GM12878 (cell line): ENCODE measurements at regions not wholly inside any gene's neighbourhood (a gene's known extent, or its start where the extent isn't known, plus 50 kb on each side); places are given as distances from the start of the nearest gene placed in this dataset.

Experiments used
- ATAC-seq: fragments of 200-7000 bp; cut with Tn5 transposase; 3 replicates; pipeline ENCODE4 v1.9.1; 2020; ENCODE audit warnings: mild to moderate bottlenecking, moderate library complexity
- BruUV-seq: library from RNA; stranded (reverse); fragments of 400-500 nt; replicated peaks from 2 replicates; lab custom pipeline; 2021; lab: Mats Ljungman, UMichigan
- CTCF ChIA-PET: fragments of 300-600 bp; sonication (Branson Sonifier 250); formaldehyde crosslinking; extraction: SDS; loops from one replicate; lab custom pipeline; 2021; ENCODE audit warnings: inconsistent platforms; lab: Yijun Ruan, JAX
- POLR2A ChIA-PET: fragments of 350-600 bp; formaldehyde crosslinking; extraction: SDS; loops from one replicate; lab custom pipeline; 2021; ENCODE audit warnings: inconsistent platforms; lab: Charles Lee
- RAD21 ChIA-PET: fragments of 300-600 bp; sonication (Branson Sonifier 250); formaldehyde crosslinking; loops from one replicate; lab custom pipeline; 2023; ENCODE audit warnings: antibody characterized with exemption; ENCODE audit not compliant: unreplicated experiment; lab: Charles Lee
- SMC1A ChIA-PET: fragments of 300-600 bp; sonication (Branson Sonifier 250); formaldehyde crosslinking; loops from one replicate; lab custom pipeline; 2023; ENCODE audit not compliant: unreplicated experiment, uncharacterized antibody; lab: Charles Lee
- DNase-seq: peaks from one replicate; pipeline ENCODE4 v3.0.0-alpha.2; 2011; ENCODE audit warnings: low read depth, low spot score
- FAIRE-seq: peaks from 3 replicates; lab custom pipeline; 2011; peaks lifted over from hg19 to GRCh38; lab: Jason Lieb, UNC
- H2AFZ ChIP-seq: 2 replicates; pipeline ENCODE4 v1.6.0; 2011; ENCODE audit warnings: low read depth, low read length, control low read depth; ENCODE audit not compliant: control insufficient read depth
- H3K27ac ChIP-seq: 2 replicates; pipeline ENCODE4 v1.5.1; 2011; ENCODE audit warnings: control low read depth; ENCODE audit not compliant: control insufficient read depth, insufficient read depth
- H3K27me3 ChIP-seq, 2 experiments: replicated peaks in 1 of 2; 2 replicates each; pipeline versions ENCODE4 v1.6.0 to v1.6.1; 2011; ENCODE audit warnings: low read length in 1 of 2; ENCODE audit not compliant: control insufficient read depth in 2 of 2, insufficient read depth in 2 of 2
- H3K36me3 ChIP-seq, 2 experiments: 2 replicates each; pipeline ENCODE4 v1.5.1; 2011; ENCODE audit warnings: low read length in 1 of 2; ENCODE audit not compliant: control insufficient read depth in 2 of 2, insufficient read depth in 2 of 2
- H3K4me1 ChIP-seq: 2 replicates; pipeline ENCODE4 v1.6.1; 2011; ENCODE audit warnings: mild to moderate bottlenecking, low read length, moderate library complexity, mixed read lengths; ENCODE audit not compliant: control insufficient read depth, insufficient read depth
- H3K4me2 ChIP-seq: 2 replicates; pipeline ENCODE4 v1.6.0; 2011; ENCODE audit warnings: control low read depth; ENCODE audit not compliant: control insufficient read depth, insufficient read depth
- H3K4me3 ChIP-seq: fragments of 200-600 bp; sonication (generic); 2 replicates; pipeline ENCODE4 v1.5.1; 2016
- H3K79me2 ChIP-seq: 2 replicates; pipeline ENCODE4 v1.6.0; 2011; ENCODE audit warnings: low read length; ENCODE audit not compliant: control insufficient read depth, insufficient read depth
- H3K9ac ChIP-seq: 2 replicates; pipeline ENCODE4 v1.8.0; 2011; ENCODE audit warnings: low read length, control low read depth, mixed read lengths; ENCODE audit not compliant: control insufficient read depth, insufficient read depth
- H3K9me3 ChIP-seq: replicated peaks from 3 replicates; pipeline ENCODE4 v1.5.1; 2011; ENCODE audit warnings: mild to moderate bottlenecking, low read length; ENCODE audit not compliant: control insufficient read depth, insufficient read depth
- H4K20me1 ChIP-seq: 2 replicates; pipeline ENCODE4 v1.6.0; 2011; ENCODE audit not compliant: control insufficient read depth, insufficient read depth
- ATF7 ChIP-seq: fragments of 450-650 bp; IDR thresholded peaks from 2 replicates; pipeline ENCODE4 v1.6.1; 2016; ENCODE audit warnings: low read depth, mild to moderate bottlenecking
- BACH1 ChIP-seq: fragments of 450-650 bp; IDR thresholded peaks from 2 replicates; pipeline ENCODE4 v1.6.1; 2017; ENCODE audit warnings: mild to moderate bottlenecking, borderline replicate concordance
- BHLHE40 ChIP-seq, 2 experiments: fragments of 450-650 bp in 1 of 2; IDR thresholded peaks; 2 replicates each; pipeline ENCODE4 v1.6.1; 2011 to 2017; ENCODE audit warnings: low read depth in 2 of 2, borderline replicate concordance in 1 of 2, improper control_type of control experiment in 1 of 2, low read length in 1 of 2, mild to moderate bottlenecking in 1 of 2
- DPF2 ChIP-seq: fragments of 450-650 bp; IDR thresholded peaks from 2 replicates; pipeline ENCODE4 v1.6.1; 2017; ENCODE audit warnings: mild to moderate bottlenecking
- GABPA ChIP-seq: IDR thresholded peaks from 2 replicates; pipeline ENCODE4 v1.6.1; 2014; ENCODE audit warnings: antibody characterized with exemption, low read depth, mild to moderate bottlenecking, inconsistent platforms
- MTA2 ChIP-seq: fragments of 450-650 bp; IDR thresholded peaks from 2 replicates; pipeline ENCODE4 v1.6.1; 2016; ENCODE audit warnings: low read depth, mild to moderate bottlenecking, moderate library complexity
- NFYA ChIP-seq: IDR thresholded peaks from 2 replicates; pipeline ENCODE4 v1.6.1; 2011; ENCODE audit warnings: low read depth, mild to moderate bottlenecking, low read length, improper control_type of control experiment, borderline replicate concordance
- NKRF ChIP-seq: fragments of 450-650 bp; conservative IDR thresholded peaks from 2 replicates; pipeline ENCODE4 v1.6.1; 2017; ENCODE audit warnings: mild to moderate bottlenecking, moderate library complexity
- NR2F1 ChIP-seq: fragments of 450-650 bp; conservative IDR thresholded peaks from 2 replicates; pipeline ENCODE4 v1.6.1; 2017; ENCODE audit warnings: mild to moderate bottlenecking
- SMAD1 ChIP-seq: fragments of 450-650 bp; IDR thresholded peaks from 2 replicates; pipeline ENCODE4 v1.6.1; 2018; ENCODE audit warnings: mild to moderate bottlenecking, low read depth; ENCODE audit not compliant: partially characterized antibody
- STAT1 ChIP-seq: fragments of 450-650 bp; conservative IDR thresholded peaks from 2 replicates; pipeline ENCODE4 v1.6.1; 2014; ENCODE audit warnings: antibody characterized with exemption, mild to moderate bottlenecking
- TCF3 ChIP-seq: IDR thresholded peaks from 2 replicates; pipeline ENCODE4 v1.6.1; 2012; ENCODE audit warnings: low read depth, mild to moderate bottlenecking, low read length, borderline replicate concordance; ENCODE audit not compliant: insufficient read depth
- WGBS: methylation state at CpG from one replicate; pipeline ENCODE4 v1.1.6; 2016; ENCODE audit warnings: low lambda C conversion rate; ENCODE audit not compliant: insufficient replicate concordance, insufficient coverage; ENCODE audit errors: missing lambda C conversion rate; 5-methylcytosine and 5-hydroxymethylcytosine counted together
- in situ Hi-C: fragments of 300-500 bp; cut with MboI; formaldehyde crosslinking; loops from 9 replicates; pipeline ENCODE4 v1.14.3; 2018; ENCODE audit warnings: mixed read lengths
- intact Hi-C: fragments of 100-400 bp; cut with micrococcal nuclease; formaldehyde crosslinking; loops from one replicate; pipeline ENCODE4 v1.14.2; 2022; ENCODE audit not compliant: unreplicated experiment
- TF ChIP-seq, protein P1 (sequence below): fragments of 450-650 bp; IDR thresholded peaks from 2 replicates; pipeline ENCODE4 v1.6.1; 2016; ENCODE audit warnings: mild to moderate bottlenecking

- TF ChIP-seq NKRF (no peak), SMAD1 (no peak), GABPA (no peak)
These were observed 130.9 kb upstream of the NUDT12 start (continued) for GRCh38 chr5:103693517-103693916.

- WGBS = 26% methylated on average over 1 of the region's 1 CpG
- ATAC-seq = no peak
- no peaks in the 10 kb centered on the region for H3K9me3 ChIP-seq
These were observed 128.1 kb upstream of the NUDT12 start for GRCh38 chr5:103690676-103691075.

DNA sequence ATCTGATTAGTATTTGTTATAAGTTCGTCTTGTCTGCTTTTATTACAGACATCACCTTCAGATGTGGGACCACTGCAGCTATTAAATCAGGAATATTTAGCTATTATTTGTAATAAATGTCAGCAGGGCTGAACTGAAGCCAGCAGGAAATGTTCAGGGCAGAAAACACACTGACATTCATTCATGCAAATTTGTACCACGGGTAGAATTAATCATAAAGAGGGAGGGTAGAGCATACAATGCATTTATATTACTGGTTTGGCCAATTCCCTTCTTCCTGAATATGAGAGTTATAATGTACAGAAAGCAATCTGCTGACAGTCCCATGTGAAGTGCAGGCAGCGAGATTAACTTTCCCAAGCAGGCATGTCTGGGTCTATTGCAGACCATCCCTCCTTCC is 117.3 kb upstream of the NUDT12 start:
- Histone ChIP-seq H3K79me2 (no peaks in the 10 kb centered on the region), H4K20me1 (no peaks in the 10 kb centered on the region), H3K36me3 (no peaks in the 10 kb centered on the region), H3K27ac (no peak overlapping the region), H3K9ac (no peak overlapping the region), H3K9me3 (no peaks in the 10 kb centered on the region), H3K4me3 (no peak overlapping the region), H3K4me1 (no peaks in the 10 kb centered on the region), H3K27me3 (no peaks in the 10 kb centered on the region; a peak in 1 of 4 replicates), H2AFZ (no peak overlapping the region), H3K4me2 (no peak overlapping the region)
- ChIA-PET SMC1A (no interaction called here), POLR2A (no interaction called here), CTCF (interaction anchor here (0.8 kb wide), 1 partner anchor 9 kb away, joined by 3 read pairs; no protein-coding TSS in a partner anchor), RAD21 (no interaction called here)
- ATAC-seq = no peak
- BruUV-seq = no TSS peak
- DNase-seq = no peak
- in situ Hi-C loops = no loop called here
- WGBS = 2% methylated on average over 3 of the region's 3 CpGs
- intact Hi-C loops = no loop called here
- FAIRE-seq = no peak
- TF ChIP-seq STAT1 (no peak), NKRF (no peak), TCF3 (no peak), NR2F1 (no peak), MTA2 (no peak), BACH1 (no peak), ATF7 (no peak), DPF2 (no peak)
- TF ChIP-seq, protein P1, sequence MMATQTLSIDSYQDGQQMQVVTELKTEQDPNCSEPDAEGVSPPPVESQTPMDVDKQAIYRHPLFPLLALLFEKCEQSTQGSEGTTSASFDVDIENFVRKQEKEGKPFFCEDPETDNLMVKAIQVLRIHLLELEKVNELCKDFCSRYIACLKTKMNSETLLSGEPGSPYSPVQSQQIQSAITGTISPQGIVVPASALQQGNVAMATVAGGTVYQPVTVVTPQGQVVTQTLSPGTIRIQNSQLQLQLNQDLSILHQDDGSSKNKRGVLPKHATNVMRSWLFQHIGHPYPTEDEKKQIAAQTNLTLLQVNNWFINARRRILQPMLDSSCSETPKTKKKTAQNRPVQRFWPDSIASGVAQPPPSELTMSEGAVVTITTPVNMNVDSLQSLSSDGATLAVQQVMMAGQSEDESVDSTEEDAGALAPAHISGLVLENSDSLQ = no peak

More at GRCh38 chr5:103690676-103691075, 128.1 kb upstream of the NUDT12 start:
- in situ Hi-C loops (no loop called here), intact Hi-C loops (no loop called here)
- RAD21 ChIA-PET = no interaction called here
- no peak for DNase-seq
- SMC1A ChIA-PET = no interaction called here
- Histone ChIP-seq H3K4me3 (no peak overlapping the region), H3K36me3 (no peaks in the 10 kb centered on the region), H3K27me3 (no peaks in the 10 kb centered on the region), H3K4me1 (no peaks in the 10 kb centered on the region), H3K79me2 (no peaks in the 10 kb centered on the region), H2AFZ (no peak overlapping the region), H4K20me1 (no peaks in the 10 kb centered on the region), H3K9ac (no peak overlapping the region), H3K4me2 (no peak overlapping the region), H3K27ac (no peak overlapping the region)
- TF ChIP-seq NFYA (no peak), BHLHE40 (IDR thresholded peaks at IDR 0.05; ENCODE audit: borderline replicate concordance in 1 of 2, low read depth in 2 of 2, low read length in 1 of 2) (no peak)
- FAIRE-seq = no peak
- no TSS peak for BruUV-seq
- POLR2A ChIA-PET = no interaction called here
- CTCF ChIA-PET = no interaction called here
